MM.1S (cell line): ENCODE measurements at regions not wholly inside any gene's neighbourhood (a gene's known extent, or its start where the extent isn't known, plus 50 kb on each side); places are given as distances from the start of the nearest gene placed in this dataset.

Experiments
- DNase-seq: peaks from one replicate; pipeline ENCODE4 v3.0.0-alpha.2; 2015
- H2AFZ ChIP-seq: fragments of 300-600 bp; sonication (generic); 2 replicates; pipeline ENCODE4 v1.6.0; 2016; ENCODE audit warnings: antibody characterized with exemption, low read length
- H3F3A ChIP-seq: fragments of 300-600 bp; sonication (generic); 2 replicates; pipeline ENCODE4 v1.6.1; 2016; ENCODE audit warnings: mild to moderate bottlenecking, antibody characterized with exemption, low read length, moderate library complexity, mixed read lengths; ENCODE audit not compliant: insufficient read depth
- H3K27ac ChIP-seq: fragments of 300-600 bp; sonication (generic); 2 replicates; pipeline ENCODE4 v1.5.1; 2016; ENCODE audit warnings: mild to moderate bottlenecking, low read length
- H3K27me3 ChIP-seq: fragments of 300-600 bp; sonication (generic); replicated peaks from 2 replicates; pipeline ENCODE4 v1.6.0; 2016; ENCODE audit warnings: low read length; ENCODE audit not compliant: insufficient read depth
- H3K36me3 ChIP-seq: fragments of 300-600 bp; sonication (generic); replicated peaks from 2 replicates; pipeline ENCODE4 v1.6.1; 2016; ENCODE audit warnings: mild to moderate bottlenecking, low read length, mixed read lengths; ENCODE audit not compliant: insufficient read depth
- H3K4me1 ChIP-seq: fragments of 300-600 bp; sonication (generic); 2 replicates; pipeline ENCODE4 v1.6.1; 2016; ENCODE audit warnings: low read length, mixed read lengths
- H3K4me2 ChIP-seq: fragments of 300-600 bp; sonication (generic); 2 replicates; pipeline ENCODE4 v1.6.0; 2016; ENCODE audit warnings: low read depth, low read length
- H3K4me3 ChIP-seq: fragments of 300-600 bp; sonication (generic); 2 replicates; pipeline ENCODE4 v1.5.1; 2016; ENCODE audit warnings: low read length, mixed read lengths
- H3K79me2 ChIP-seq: fragments of 300-600 bp; sonication (generic); 2 replicates; pipeline ENCODE4 v1.6.1; 2016; ENCODE audit warnings: mixed run types, low read length, mixed read lengths
- H3K9ac ChIP-seq: fragments of 300-600 bp; sonication (generic); 2 replicates; pipeline ENCODE4 v1.6.1; 2016; ENCODE audit warnings: low read length, mixed read lengths
- H3K9me2 ChIP-seq: fragments of 300-600 bp; sonication (generic); replicated peaks from 2 replicates; pipeline ENCODE4 v1.6.1; 2016; ENCODE audit warnings: mild to moderate bottlenecking, low read length, mixed read lengths; ENCODE audit not compliant: insufficient read depth
- H3K9me3 ChIP-seq: fragments of 300-600 bp; sonication (generic); replicated peaks from 2 replicates; pipeline ENCODE4 v1.6.1; 2016; ENCODE audit warnings: mild to moderate bottlenecking, low read length, mixed read lengths; ENCODE audit not compliant: insufficient read depth
- H4K20me1 ChIP-seq: fragments of 300-600 bp; sonication (generic); 2 replicates; pipeline ENCODE4 v1.6.1; 2016; ENCODE audit warnings: mild to moderate bottlenecking, low read length, moderate library complexity, mixed read lengths; ENCODE audit not compliant: insufficient read depth
- EZH2 ChIP-seq: fragments of 300-600 bp; sonication (generic); optimal IDR thresholded peaks from 2 replicates; pipeline ENCODE3; 2017; ENCODE audit warnings: low read depth, mild to moderate bottlenecking, antibody characterized with exemption, low read length, mixed read lengths
- EZH2phosphoT487 ChIP-seq: fragments of 300-600 bp; sonication (generic); IDR thresholded peaks from 2 replicates; pipeline ENCODE4 v1.6.1; 2018; ENCODE audit warnings: antibody characterized with exemption, low read length
- TF ChIP-seq, protein P1 (sequence below): fragments of 300-600 bp; sonication (generic); IDR thresholded peaks from 2 replicates; pipeline ENCODE4 v1.5.1; 2016; ENCODE audit warnings: antibody characterized with exemption, low read length, mixed read lengths

GRCh38 chr2:215791481-215791937 lies 221.8 kb downstream of the MREG start:
- Histone ChIP-seq H3K79me2 (no peaks in the 10 kb centered on the region), H3F3A (no peaks in the 10 kb centered on the region), H3K9me3 (no peaks in the 10 kb centered on the region), H3K9me2 (no peaks in the 10 kb centered on the region), H2AFZ (no peak overlapping the region), H4K20me1 (no peaks in the 10 kb centered on the region), H3K4me2 (no peak overlapping the region), H3K9ac (no peak overlapping the region), H3K27me3 (no peaks in the 10 kb centered on the region), H3K4me3 (no peak overlapping the region), H3K4me1 (peaks cover 13% of the 10 kb centered on the region), H3K27ac (no peak overlapping the region), H3K36me3 (no peaks in the 10 kb centered on the region)
- DNase-seq, result no peak
- TF ChIP-seq, protein P1, sequence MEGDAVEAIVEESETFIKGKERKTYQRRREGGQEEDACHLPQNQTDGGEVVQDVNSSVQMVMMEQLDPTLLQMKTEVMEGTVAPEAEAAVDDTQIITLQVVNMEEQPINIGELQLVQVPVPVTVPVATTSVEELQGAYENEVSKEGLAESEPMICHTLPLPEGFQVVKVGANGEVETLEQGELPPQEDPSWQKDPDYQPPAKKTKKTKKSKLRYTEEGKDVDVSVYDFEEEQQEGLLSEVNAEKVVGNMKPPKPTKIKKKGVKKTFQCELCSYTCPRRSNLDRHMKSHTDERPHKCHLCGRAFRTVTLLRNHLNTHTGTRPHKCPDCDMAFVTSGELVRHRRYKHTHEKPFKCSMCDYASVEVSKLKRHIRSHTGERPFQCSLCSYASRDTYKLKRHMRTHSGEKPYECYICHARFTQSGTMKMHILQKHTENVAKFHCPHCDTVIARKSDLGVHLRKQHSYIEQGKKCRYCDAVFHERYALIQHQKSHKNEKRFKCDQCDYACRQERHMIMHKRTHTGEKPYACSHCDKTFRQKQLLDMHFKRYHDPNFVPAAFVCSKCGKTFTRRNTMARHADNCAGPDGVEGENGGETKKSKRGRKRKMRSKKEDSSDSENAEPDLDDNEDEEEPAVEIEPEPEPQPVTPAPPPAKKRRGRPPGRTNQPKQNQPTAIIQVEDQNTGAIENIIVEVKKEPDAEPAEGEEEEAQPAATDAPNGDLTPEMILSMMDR, result no peak
- TF ChIP-seq EZH2 (no peak), EZH2phosphoT487 (no peak)

- no peaks in the 10 kb centered on the region for H4K20me1 ChIP-seq
- H3K9ac ChIP-seq, result no peak overlapping the region
- H3K27me3 ChIP-seq, result no peaks in the 10 kb centered on the region
- no peak overlapping the region for H3K27ac ChIP-seq
- TF ChIP-seq EZH2phosphoT487 (no peak), EZH2 (no peak)
- TF ChIP-seq, protein P1, result no peak
- DNase-seq, result no peak
- H3K4me3 ChIP-seq, result no peak overlapping the region
- H2AFZ ChIP-seq, result no peak overlapping the region
- H3K4me1 ChIP-seq, result peaks cover 18% of the 10 kb centered on the region
- H3K9me3 ChIP-seq, result no peaks in the 10 kb centered on the region
- H3F3A ChIP-seq, result no peaks in the 10 kb centered on the region
- H3K36me3 ChIP-seq, result no peaks in the 10 kb centered on the region
- H3K4me2 ChIP-seq, result no peak overlapping the region
- no peaks in the 10 kb centered on the region for H3K79me2 ChIP-seq
- no peaks in the 10 kb centered on the region for H3K9me2 ChIP-seq
Measured at GRCh38 chr2:215790523-215791421, 222.6 kb downstream of the MREG start.

- H4K20me1 ChIP-seq, result no peaks in the 10 kb centered on the region
- H3K9me3 ChIP-seq, result no peaks in the 10 kb centered on the region
- H3K4me1 ChIP-seq, result peaks cover 18% of the 10 kb centered on the region
- peak overlapping the region; percentile 10; the same call in 1 of the 2 replicates for H3K4me2 ChIP-seq
- peak overlapping the region; percentile 22; the same call in 1 of the 2 replicates for H3K27ac ChIP-seq
- H3K36me3 ChIP-seq, result no peaks in the 10 kb centered on the region
- H3K4me3 ChIP-seq, result no peak overlapping the region
- H3K79me2 ChIP-seq, result no peaks in the 10 kb centered on the region
- H3F3A ChIP-seq, result no peaks in the 10 kb centered on the region
- no peak overlapping the region for H3K9ac ChIP-seq
- H3K9me2 ChIP-seq, result no peaks in the 10 kb centered on the region
- H2AFZ ChIP-seq, result no peak overlapping the region
- TF ChIP-seq EZH2phosphoT487 (no peak), EZH2 (no peak)
- TF ChIP-seq, protein P1, result no peak
- no peaks in the 10 kb centered on the region for H3K27me3 ChIP-seq
- DNase-seq, result no peak
Measured at GRCh38 chr2:215787565-215788178, 225.7 kb downstream of the MREG start.
